H1 (cell line): ENCODE measurements at regions not wholly inside any gene's neighbourhood (a gene's known extent, or its start where the extent isn't known, plus 50 kb on each side); places are given as distances from the start of the nearest gene placed in this dataset.

Experiments
- CTCF ChIA-PET: fragments of 300-600 bp; sonication (Branson Sonifier 250); formaldehyde crosslinking; loops from one replicate; lab custom pipeline; 2021; ENCODE audit not compliant: partially characterized antibody; lab: Charles Lee
- POLR2A ChIA-PET: fragments of 300-600 bp; sonication (Branson Sonifier 250); formaldehyde crosslinking; loops from one replicate; lab custom pipeline; 2021; ENCODE audit warnings: inconsistent platforms; ENCODE audit not compliant: partially characterized antibody; lab: Charles Lee
- DNase-seq, 2 experiments: peaks; one replicate each; pipeline versions ENCODE4 v3.0.0 to v3.0.0-alpha.2; 2010 to 2022; ENCODE audit warnings: low spot score in 2 of 2, low read depth in 1 of 2, mixed read lengths in 1 of 2
- FAIRE-seq: peaks from 2 replicates; lab custom pipeline; 2011; peaks lifted over from hg19 to GRCh38; lab: Jason Lieb, UNC
- H2AFZ ChIP-seq: 2 replicates; pipeline ENCODE4 v1.8.1; 2012; ENCODE audit warnings: low read length, inconsistent platforms
- H2AK5ac ChIP-seq: 2 replicates; pipeline ENCODE4 v1.6.1; 2013; ENCODE audit warnings: low read depth, low read length
- H2BK120ac ChIP-seq: replicated peaks from 2 replicates; pipeline ENCODE3; 2013; ENCODE audit warnings: low read depth, low read length, inconsistent platforms
- H2BK12ac ChIP-seq: 2 replicates; pipeline ENCODE4 v1.6.1; 2013; ENCODE audit warnings: low read depth, low read length
- H2BK15ac ChIP-seq: 2 replicates; pipeline ENCODE4 v1.6.1; 2013; ENCODE audit warnings: low read length
- H2BK20ac ChIP-seq: 2 replicates; pipeline ENCODE4 v1.6.1; 2013; ENCODE audit warnings: low read length
- H2BK5ac ChIP-seq: 2 replicates; pipeline ENCODE4 v1.6.1; 2013; ENCODE audit warnings: low read depth, low read length
- H3K14ac ChIP-seq: 2 replicates; pipeline ENCODE4 v1.6.1; 2013; ENCODE audit warnings: inconsistent platforms; ENCODE audit not compliant: insufficient read length
- H3K18ac ChIP-seq: 2 replicates; pipeline ENCODE4 v1.6.1; 2013; ENCODE audit warnings: low read length; ENCODE audit errors: extremely low read depth
- H3K23ac ChIP-seq: 2 replicates; pipeline ENCODE4 v1.6.1; 2013; ENCODE audit warnings: inconsistent platforms; ENCODE audit not compliant: insufficient read length
- H3K23me2 ChIP-seq: 2 replicates; pipeline ENCODE4 v1.6.1; 2013; ENCODE audit warnings: low read depth, low read length
- H3K27ac ChIP-seq: 2 replicates; pipeline ENCODE4 v1.6.1; 2011; ENCODE audit warnings: low read depth, low read length, inconsistent platforms
- H3K27me3 ChIP-seq, 4 experiments: replicated peaks in 1 of 4; 1 replicate in 1 of 4; 2 replicates in 3 of 4; pipeline versions ENCODE4 v1.6.1 to v1.8.1; 2011 to 2013; ENCODE audit warnings: low read length in 3 of 4, mild to moderate bottlenecking in 3 of 4, inconsistent platforms in 2 of 4, mixed read lengths in 2 of 4, moderate library complexity in 1 of 4; ENCODE audit not compliant: control insufficient read depth in 3 of 4, insufficient read depth in 3 of 4; ENCODE audit errors: extremely low read depth in 1 of 4
- H3K36me3 ChIP-seq, 4 experiments: 2 replicates each; pipeline versions ENCODE4 v1.6.1 to v1.8.1; 2011 to 2013; ENCODE audit warnings: mild to moderate bottlenecking in 4 of 4, low read length in 3 of 4, moderate library complexity in 2 of 4, control low read depth in 1 of 4, inconsistent platforms in 1 of 4; ENCODE audit not compliant: insufficient read depth in 4 of 4, control insufficient read depth in 2 of 4
- H3K4ac ChIP-seq: replicated peaks from 2 replicates; pipeline ENCODE3; 2013; ENCODE audit warnings: low read length, low read depth, mixed read lengths, inconsistent platforms; ENCODE audit not compliant: insufficient read length
- H3K4me1 ChIP-seq, 4 experiments: replicated peaks in 1 of 4; 1 replicate in 1 of 4; 2 replicates in 3 of 4; pipeline versions ENCODE4 v1.6.1 to v1.8.1; 2011 to 2013; ENCODE audit warnings: low read length in 3 of 4, inconsistent platforms in 2 of 4, mixed read lengths in 1 of 4; ENCODE audit not compliant: insufficient read depth in 4 of 4, control insufficient read depth in 3 of 4
- H3K4me2 ChIP-seq, 2 experiments: 2 replicates each; pipeline versions ENCODE4 v1.6.1 to v1.8.1; 2011 to 2013; ENCODE audit warnings: low read depth in 2 of 2, low read length in 2 of 2, control low read depth in 1 of 2, inconsistent platforms in 1 of 2, mild to moderate bottlenecking in 1 of 2; ENCODE audit not compliant: insufficient read depth in 1 of 2
- H3K4me3 ChIP-seq, 4 experiments: fragments of 200-600, 300-600 bp in 1 of 4; sonication (generic), shearing (Covaris generic), sonication (Bioruptor Twin) in 1 of 4; 2 replicates each; pipeline versions ENCODE4 v1.5.1 to v1.8.1; 2011 to 2016; ENCODE audit warnings: low read length in 4 of 4, low read depth in 3 of 4, control low read depth in 2 of 4, inconsistent platforms in 2 of 4, mild to moderate bottlenecking in 2 of 4, mixed read lengths in 1 of 4, moderate library complexity in 1 of 4; ENCODE audit not compliant: insufficient read depth in 2 of 4; ENCODE audit errors: extremely low read depth in 1 of 4
- H3K56ac ChIP-seq: replicated peaks from 2 replicates; pipeline ENCODE3; 2013; ENCODE audit warnings: low read depth, mild to moderate bottlenecking, mixed read lengths, low read length, inconsistent platforms; ENCODE audit not compliant: insufficient read length
- H3K79me1 ChIP-seq: 2 replicates; pipeline ENCODE4 v1.6.1; 2013; ENCODE audit warnings: low read depth, low read length, control low read depth
- H3K79me2 ChIP-seq, 2 experiments: 2 replicates each; pipeline versions ENCODE4 v1.6.1 to v1.8.1; 2012 to 2013; ENCODE audit warnings: low read length in 2 of 2, mild to moderate bottlenecking in 2 of 2, inconsistent platforms in 1 of 2; ENCODE audit not compliant: insufficient read depth in 2 of 2, control insufficient read depth in 1 of 2
- H3K9ac ChIP-seq, 4 experiments: replicated peaks in 1 of 4; 1 replicate in 1 of 4; 2 replicates in 3 of 4; pipeline versions ENCODE4 v1.6.1 to v1.8.1; 2011 to 2013; ENCODE audit warnings: low read depth in 3 of 4, low read length in 3 of 4, control low read depth in 2 of 4, mild to moderate bottlenecking in 2 of 4, moderate library complexity in 2 of 4, inconsistent platforms in 1 of 4; ENCODE audit errors: extremely low read depth in 1 of 4
- H3K9me3 ChIP-seq, 2 experiments: 2 replicates each; pipeline versions ENCODE4 v1.6.1 to v1.8.1; 2012 to 2013; ENCODE audit warnings: mild to moderate bottlenecking in 2 of 2, moderate library complexity in 2 of 2, control low read depth in 1 of 2, inconsistent platforms in 1 of 2, low read depth in 1 of 2, low read length in 1 of 2, mixed read lengths in 1 of 2; ENCODE audit not compliant: insufficient read depth in 2 of 2
- H4K20me1 ChIP-seq, 2 experiments: replicated peaks in 1 of 2; 2 replicates each; pipeline versions ENCODE3 to v1.8.1; 2011 to 2013; ENCODE audit warnings: inconsistent platforms in 2 of 2, low read length in 2 of 2, mild to moderate bottlenecking in 1 of 2; ENCODE audit not compliant: insufficient read depth in 2 of 2, control insufficient read depth in 1 of 2
- H4K5ac ChIP-seq: 2 replicates; pipeline ENCODE4 v1.6.1; 2013; ENCODE audit warnings: low read length, low read depth, mixed read lengths, inconsistent platforms; ENCODE audit not compliant: insufficient read length
- H4K8ac ChIP-seq: 2 replicates; pipeline ENCODE4 v1.8.0; 2013; ENCODE audit warnings: mild to moderate bottlenecking, moderate library complexity, low read length, inconsistent platforms; ENCODE audit not compliant: insufficient read depth; ENCODE audit errors: extremely low read depth
- H4K91ac ChIP-seq: replicated peaks from 2 replicates; pipeline ENCODE3; 2013; ENCODE audit warnings: low read length, mixed read lengths, inconsistent platforms; ENCODE audit not compliant: insufficient read length
- BACH1 ChIP-seq: IDR thresholded peaks from 2 replicates; pipeline ENCODE4 v1.6.1; 2012; ENCODE audit warnings: low read length, improper control_type of control experiment
- BCL11A ChIP-seq, 2 experiments: IDR thresholded peaks; one replicate each; pipeline ENCODE4 v1.6.1; 2011; ENCODE audit warnings: low read depth in 2 of 2, low read length in 2 of 2, mild to moderate bottlenecking in 2 of 2
- CBX8 ChIP-seq: fragments of 300-800, 300-1000 bp; sonication (generic); IDR thresholded peaks from 2 replicates; pipeline ENCODE4 v1.7.1; 2016; ENCODE audit warnings: low read depth, low read length, borderline replicate concordance
- EGR1 ChIP-seq: IDR thresholded peaks from 2 replicates; pipeline ENCODE4 v1.6.1; 2011; ENCODE audit warnings: low read depth, low read length, borderline replicate concordance
- EP300 ChIP-seq, 2 experiments: IDR thresholded peaks; 1 replicate in 1 of 2; 2 replicates in 1 of 2; pipeline ENCODE4 v1.6.1; 2011 to 2012; ENCODE audit warnings: low read depth in 2 of 2, low read length in 2 of 2, mild to moderate bottlenecking in 2 of 2, borderline replicate concordance in 1 of 2, inconsistent platforms in 1 of 2, moderate library complexity in 1 of 2
- KDM4A ChIP-seq: IDR thresholded peaks from one replicate; pipeline ENCODE4 v1.7.1; 2012; ENCODE audit warnings: low read depth, mild to moderate bottlenecking, moderate library complexity, low read length, inconsistent platforms; ENCODE audit not compliant: severe bottlenecking
- KDM5A ChIP-seq: fragments of 200-600 bp; IDR thresholded peaks from 2 replicates; pipeline ENCODE4 v1.7.1; 2012; ENCODE audit warnings: mild to moderate bottlenecking, low read length, inconsistent platforms, mixed read lengths
- MAFK ChIP-seq: IDR thresholded peaks from 2 replicates; pipeline ENCODE4 v1.6.1; 2012; ENCODE audit warnings: low read depth, mild to moderate bottlenecking, improper control_type of control experiment, low read length
- POU5F1 ChIP-seq: IDR thresholded peaks from 2 replicates; pipeline ENCODE4 v1.6.1; 2011; ENCODE audit warnings: low read depth, mild to moderate bottlenecking, low read length, moderate library complexity
- RXRA ChIP-seq: IDR thresholded peaks from 2 replicates; pipeline ENCODE4 v1.6.1; 2011; ENCODE audit warnings: low read depth, mild to moderate bottlenecking, low read length, moderate library complexity; ENCODE audit not compliant: insufficient read depth
- TCF12 ChIP-seq: IDR thresholded peaks from 2 replicates; pipeline ENCODE4 v1.6.1; 2011; ENCODE audit warnings: low read depth, mild to moderate bottlenecking, low read length
- WGBS, 2 experiments: shearing (Covaris generic) in 1 of 2; methylation state at CpG; one replicate each; pipeline versions ENCODE4 v1.1.6 to v1.1.7; 2013 to 2015; ENCODE audit warnings: low lambda C conversion rate in 2 of 2, mixed read lengths in 2 of 2, inconsistent platforms in 1 of 2, low coverage in 1 of 2, missing lambda C conversion rate in 1 of 2; ENCODE audit not compliant: insufficient replicate concordance in 2 of 2, insufficient coverage in 1 of 2, insufficient read length in 1 of 2; ENCODE audit errors: extremely low coverage in 1 of 2, missing lambda C conversion rate in 1 of 2; 5-methylcytosine and 5-hydroxymethylcytosine counted together

- no peak for TF ChIP-seq CBX8
- no peak for TF ChIP-seq RXRA
- no peak for TF ChIP-seq POU5F1
- TF ChIP-seq TCF12 = no peak
- TF ChIP-seq EP300 (IDR thresholded peaks at IDR 0.05; ENCODE audit: borderline replicate concordance in 1 of 2, low read depth in 2 of 2, low read length in 2 of 2) = no peak
- no peak for TF ChIP-seq BACH1
- no peak for TF ChIP-seq EGR1
- TF ChIP-seq BCL11A (IDR thresholded peaks at IDR 0.05; ENCODE audit: low read depth in 2 of 2, low read length in 2 of 2) = no peak
- TF ChIP-seq KDM5A = no peak
- TF ChIP-seq MAFK = no peak
- TF ChIP-seq KDM4A = no peak
- Histone ChIP-seq H3K9ac (no peak overlapping the region), H2BK5ac (no peak overlapping the region), H4K20me1 (no peaks in the 10 kb centered on the region), H2AK5ac (no peak overlapping the region), H2BK20ac (no peak overlapping the region), H3K9me3 (no peaks in the 10 kb centered on the region), H3K79me2 (no peaks in the 10 kb centered on the region), H3K27me3 (no peaks in the 10 kb centered on the region), H2BK120ac (no peak overlapping the region), H3K56ac (no peak overlapping the region), H3K36me3 (no peaks in the 10 kb centered on the region), H3K18ac (no peak overlapping the region), H3K4ac (no peak overlapping the region), H4K5ac (no peak overlapping the region), H2BK12ac (no peak overlapping the region), H2AFZ (no peak overlapping the region), H3K14ac (no peak overlapping the region), H3K23ac (no peak overlapping the region), H2BK15ac (no peak overlapping the region), H3K27ac (no peak overlapping the region), H3K4me3 (no peak overlapping the region), H3K4me2 (no peak overlapping the region), H3K79me1 (no peaks in the 10 kb centered on the region), H4K8ac (no peak overlapping the region), H4K91ac (no peak overlapping the region), H3K23me2 (no peaks in the 10 kb centered on the region), H3K4me1 (no peaks in the 10 kb centered on the region)
- ChIA-PET CTCF (interaction anchor here (0.9 to 2.6 kb wide), 2 partner anchors 13 to 180 kb away, joined by 3 to 13 read pairs; no protein-coding TSS in a partner anchor), POLR2A (no interaction called here)
- DNase-seq = no peak
- peak; percentile 32 for FAIRE-seq
- 97% methylated on average over 4 of the region's 4 CpGs; no CpG with 5 or more reads in 1 of the 2 experiments for WGBS, 2 experiments
These were observed 110.7 kb upstream of the PRSS1 start for GRCh38 chr7:142638581-142638980.
